H9 (cell line): ENCODE measurements at regions not wholly inside any gene's neighbourhood (a gene's known extent, or its start where the extent isn't known, plus 50 kb on each side); places are given as distances from the start of the nearest gene placed in this dataset.

Experiments used
- DNase-seq: peaks from one replicate; pipeline ENCODE4 v3.0.0-alpha.2; 2017
- H2AFZ ChIP-seq: one replicate; pipeline ENCODE4 v1.6.1; 2013; ENCODE audit warnings: mild to moderate bottlenecking, low read length, control low read depth, moderate library complexity
- H2AK5ac ChIP-seq: 2 replicates; pipeline ENCODE4 v1.6.1; 2013; ENCODE audit warnings: low read length, control low read depth, mixed read lengths; ENCODE audit not compliant: insufficient read length
- H2BK120ac ChIP-seq: one replicate; pipeline ENCODE4 v1.6.1; 2013; ENCODE audit warnings: low read depth, mild to moderate bottlenecking, low read length, control low read depth, inconsistent platforms; ENCODE audit not compliant: poor library complexity, severe bottlenecking
- H2BK12ac ChIP-seq: 2 replicates; pipeline ENCODE4 v1.6.1; 2013; ENCODE audit warnings: low read length, control low read depth, mixed read lengths, low read depth; ENCODE audit not compliant: insufficient read length
- H2BK15ac ChIP-seq: 2 replicates; pipeline ENCODE4 v1.6.1; 2013; ENCODE audit warnings: low read depth, low read length, control low read depth
- H2BK20ac ChIP-seq: one replicate; pipeline ENCODE4 v1.6.1; 2013; ENCODE audit warnings: low read depth, mild to moderate bottlenecking, low read length, control low read depth, inconsistent platforms; ENCODE audit not compliant: poor library complexity, severe bottlenecking
- H2BK5ac ChIP-seq: 2 replicates; pipeline ENCODE4 v1.6.1; 2013; ENCODE audit warnings: low read length, control low read depth, mixed read lengths; ENCODE audit not compliant: insufficient read length
- H3K14ac ChIP-seq: 2 replicates; pipeline ENCODE4 v1.6.1; 2013; ENCODE audit warnings: low read length, control low read depth; ENCODE audit not compliant: insufficient read depth
- H3K18ac ChIP-seq: 2 replicates; pipeline ENCODE4 v1.6.1; 2013; ENCODE audit warnings: low read depth, mild to moderate bottlenecking, mixed read lengths, low read length, control low read depth; ENCODE audit not compliant: insufficient read length
- H3K23ac ChIP-seq: 2 replicates; pipeline ENCODE4 v1.6.1; 2013; ENCODE audit warnings: low read length, control low read depth, mixed read lengths, low read depth; ENCODE audit not compliant: insufficient read length
- H3K23me2 ChIP-seq: 2 replicates; pipeline ENCODE4 v1.6.1; 2013; ENCODE audit warnings: low read depth, mild to moderate bottlenecking, mixed read lengths, low read length, control low read depth; ENCODE audit not compliant: insufficient read length, poor library complexity, severe bottlenecking
- H3K27ac ChIP-seq: 2 replicates; pipeline ENCODE4 v1.5.1; 2013; ENCODE audit warnings: low read length, control low read depth, mixed read lengths, low read depth; ENCODE audit not compliant: insufficient read length
- H3K27me3 ChIP-seq: 2 replicates; pipeline ENCODE4 v1.6.1; 2013; ENCODE audit warnings: low read length, control low read depth, inconsistent platforms; ENCODE audit not compliant: insufficient read depth
- H3K4ac ChIP-seq: 2 replicates; pipeline ENCODE4 v1.6.1; 2013; ENCODE audit warnings: low read depth, mild to moderate bottlenecking, control low read depth, inconsistent platforms, low read length, moderate library complexity
- H3K4me1 ChIP-seq: 2 replicates; pipeline ENCODE4 v1.6.1; 2013; ENCODE audit warnings: low read length, control low read depth, inconsistent platforms; ENCODE audit not compliant: insufficient read depth
- H3K4me2 ChIP-seq: 2 replicates; pipeline ENCODE4 v1.6.1; 2013; ENCODE audit warnings: low read length, control low read depth, mixed read lengths; ENCODE audit not compliant: insufficient read length, insufficient read depth
- H3K56ac ChIP-seq: 2 replicates; pipeline ENCODE4 v1.6.1; 2013; ENCODE audit warnings: low read depth, mild to moderate bottlenecking, mixed read lengths, low read length, control low read depth; ENCODE audit not compliant: insufficient read length
- H3K79me1 ChIP-seq: 2 replicates; pipeline ENCODE4 v1.6.1; 2013; ENCODE audit warnings: low read depth, mild to moderate bottlenecking, moderate library complexity, low read length, control low read depth, inconsistent platforms; ENCODE audit not compliant: insufficient read depth, poor library complexity, severe bottlenecking
- H3K79me2 ChIP-seq: 2 replicates; pipeline ENCODE4 v1.6.1; 2013; ENCODE audit warnings: low read length, control low read depth, inconsistent platforms; ENCODE audit not compliant: insufficient read depth
- H3K9ac ChIP-seq: 2 replicates; pipeline ENCODE4 v1.6.1; 2013; ENCODE audit warnings: low read length, control low read depth, mixed read lengths; ENCODE audit not compliant: insufficient read length; ENCODE audit errors: extremely low read depth
- H3K9me3 ChIP-seq: one replicate; pipeline ENCODE4 v1.6.1; 2013; ENCODE audit warnings: low read depth, low read length, inconsistent platforms; ENCODE audit not compliant: control insufficient read depth
- H3T11ph ChIP-seq: one replicate; pipeline ENCODE4 v1.6.1; 2013; ENCODE audit warnings: mild to moderate bottlenecking, low read length, control low read depth, inconsistent platforms
- H4K20me1 ChIP-seq: one replicate; pipeline ENCODE4 v1.6.1; 2013; ENCODE audit not compliant: control insufficient read depth, insufficient read length, insufficient read depth
- H4K5ac ChIP-seq: 2 replicates; pipeline ENCODE4 v1.6.1; 2013; ENCODE audit warnings: low read depth, mild to moderate bottlenecking, mixed read lengths, low read length, control low read depth; ENCODE audit not compliant: insufficient read length
- H4K8ac ChIP-seq: replicated peaks from 2 replicates; pipeline ENCODE4 v1.6.1; 2013; ENCODE audit warnings: low read length, control low read depth, mixed read lengths, low read depth; ENCODE audit not compliant: insufficient read length
- H4K91ac ChIP-seq: 2 replicates; pipeline ENCODE4 v1.6.1; 2013; ENCODE audit warnings: low read depth, mild to moderate bottlenecking, moderate library complexity, mixed read lengths, low read length, control low read depth; ENCODE audit not compliant: insufficient read length
- H3K27ac Mint-ChIP-seq, 3 experiments: 2 replicates in 2 of 3; 3 replicates in 1 of 3; pipeline ENCODE4 v1.8.0; 2020 to 2021; ENCODE audit warnings: mixed read lengths in 3 of 3, mild to moderate bottlenecking in 1 of 3, moderate library complexity in 1 of 3
- H3K27me3 Mint-ChIP-seq: 2 replicates; pipeline ENCODE4 v1.8.0; 2021; ENCODE audit warnings: low read depth, mild to moderate bottlenecking, moderate library complexity, mixed read lengths
- H3K36me3 Mint-ChIP-seq, 3 experiments: 2 replicates in 2 of 3; 3 replicates in 1 of 3; pipeline ENCODE4 v1.8.0; 2020 to 2021; ENCODE audit warnings: low read depth in 3 of 3, mixed read lengths in 3 of 3; ENCODE audit not compliant: insufficient read depth in 1 of 3
- H3K4me1 Mint-ChIP-seq, 2 experiments: 2 replicates each; pipeline ENCODE4 v1.8.0; 2020; ENCODE audit warnings: mixed read lengths in 2 of 2
- H3K4me3 Mint-ChIP-seq, 2 experiments: 2 replicates in 1 of 2; 3 replicates in 1 of 2; pipeline ENCODE4 v1.8.0; 2020 to 2021; ENCODE audit warnings: mild to moderate bottlenecking in 2 of 2, mixed read lengths in 2 of 2, moderate library complexity in 1 of 2
- H3K9me3 Mint-ChIP-seq, 2 experiments: 2 replicates in 1 of 2; 3 replicates in 1 of 2; pipeline ENCODE4 v1.8.0; 2020; ENCODE audit warnings: mild to moderate bottlenecking in 2 of 2, mixed read lengths in 2 of 2, moderate library complexity in 1 of 2
- WGBS: extraction: QIAGEN DNeasy Blood & Tissue Kit; methylation state at CpG from one replicate; pipeline ENCODE4 v1.1.7; 2013; ENCODE audit warnings: missing lambda C conversion rate, low lambda C conversion rate, mixed read lengths; ENCODE audit not compliant: insufficient read length; ENCODE audit errors: extremely low coverage; 5-methylcytosine and 5-hydroxymethylcytosine counted together
- TF ChIP-seq, protein P1 (sequence below): fragments of 200-600 bp; sonication (generic); conservative IDR thresholded peaks from 3 replicates; pipeline ENCODE4 v1.8.0; 2021; ENCODE audit warnings: antibody characterized with exemption, mild to moderate bottlenecking

DNA sequence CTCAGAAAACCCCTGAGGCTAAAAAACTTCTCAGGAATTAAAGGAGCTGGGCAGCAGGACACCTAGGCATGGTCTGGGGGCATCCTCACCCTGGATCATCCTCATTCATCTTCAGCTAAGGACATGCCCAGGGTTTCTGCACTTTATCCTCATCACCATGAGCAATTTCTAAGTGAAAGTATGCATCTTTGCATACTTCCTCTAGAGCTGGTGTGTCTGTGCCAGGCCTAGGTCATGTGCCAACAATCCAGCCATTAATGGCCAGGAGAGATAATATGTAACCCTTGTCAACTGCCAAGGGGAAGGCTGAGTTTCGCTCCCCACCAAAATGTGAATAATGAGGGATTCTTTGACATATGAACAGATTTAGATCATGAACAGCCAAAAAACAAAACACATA, 160.5 kb downstream of the KITLG start:
- no peaks in the 10 kb centered on the region for H3K4me1 ChIP-seq
- Mint-ChIP-seq H3K27me3 (no peaks in the 10 kb centered on the region), H3K4me1 (no peaks in the 10 kb centered on the region), H3K36me3 (no peaks in the 10 kb centered on the region), H3K9me3 (no peaks in the 10 kb centered on the region), H3K27ac (no peak overlapping the region), H3K4me3 (no peak overlapping the region)
- no peak overlapping the region for H2BK5ac ChIP-seq
- H2BK15ac ChIP-seq = no peak overlapping the region
- no peak overlapping the region for H3K4ac ChIP-seq
- H2BK20ac ChIP-seq = no peak overlapping the region
- DNase-seq = no peak
- H4K8ac ChIP-seq = no peak overlapping the region
- H4K5ac ChIP-seq = no peak overlapping the region
- H3K79me1 ChIP-seq = no peaks in the 10 kb centered on the region
- no peaks in the 10 kb centered on the region for H3K9me3 ChIP-seq
- no peak overlapping the region for H3K4me2 ChIP-seq
- no peaks in the 10 kb centered on the region for H4K20me1 ChIP-seq
- H3K23ac ChIP-seq = no peak overlapping the region
- no peak overlapping the region for H2AK5ac ChIP-seq
- TF ChIP-seq, protein P1, sequence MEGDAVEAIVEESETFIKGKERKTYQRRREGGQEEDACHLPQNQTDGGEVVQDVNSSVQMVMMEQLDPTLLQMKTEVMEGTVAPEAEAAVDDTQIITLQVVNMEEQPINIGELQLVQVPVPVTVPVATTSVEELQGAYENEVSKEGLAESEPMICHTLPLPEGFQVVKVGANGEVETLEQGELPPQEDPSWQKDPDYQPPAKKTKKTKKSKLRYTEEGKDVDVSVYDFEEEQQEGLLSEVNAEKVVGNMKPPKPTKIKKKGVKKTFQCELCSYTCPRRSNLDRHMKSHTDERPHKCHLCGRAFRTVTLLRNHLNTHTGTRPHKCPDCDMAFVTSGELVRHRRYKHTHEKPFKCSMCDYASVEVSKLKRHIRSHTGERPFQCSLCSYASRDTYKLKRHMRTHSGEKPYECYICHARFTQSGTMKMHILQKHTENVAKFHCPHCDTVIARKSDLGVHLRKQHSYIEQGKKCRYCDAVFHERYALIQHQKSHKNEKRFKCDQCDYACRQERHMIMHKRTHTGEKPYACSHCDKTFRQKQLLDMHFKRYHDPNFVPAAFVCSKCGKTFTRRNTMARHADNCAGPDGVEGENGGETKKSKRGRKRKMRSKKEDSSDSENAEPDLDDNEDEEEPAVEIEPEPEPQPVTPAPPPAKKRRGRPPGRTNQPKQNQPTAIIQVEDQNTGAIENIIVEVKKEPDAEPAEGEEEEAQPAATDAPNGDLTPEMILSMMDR = no peak
- H3K14ac ChIP-seq = no peak overlapping the region
- no peaks in the 10 kb centered on the region for H3K79me2 ChIP-seq
- H3K23me2 ChIP-seq = no peaks in the 10 kb centered on the region
- H3K27me3 ChIP-seq = no peaks in the 10 kb centered on the region
- no peak overlapping the region for H2AFZ ChIP-seq
- no peak overlapping the region for H2BK120ac ChIP-seq
- H3K9ac ChIP-seq = no peak overlapping the region
- no peak overlapping the region for H4K91ac ChIP-seq
- no peak overlapping the region for H3K18ac ChIP-seq
- no peak overlapping the region for H3T11ph ChIP-seq
- H3K27ac ChIP-seq = no peak overlapping the region
- no peak overlapping the region for H2BK12ac ChIP-seq
- no CpG with 5 or more reads among the region's 1 CpG for WGBS
- H3K56ac ChIP-seq = no peak overlapping the region
